GM12873 (cell line): ENCODE measurements at regions not wholly inside any gene's neighbourhood (a gene's known extent, or its start where the extent isn't known, plus 50 kb on each side); places are given as distances from the start of the nearest gene placed in this dataset.

Experiments
- CTCF ChIP-seq: IDR thresholded peaks from 2 replicates; pipeline ENCODE4 v1.5.1; 2012; ENCODE audit warnings: low read depth, mild to moderate bottlenecking, moderate library complexity, low read length, control low read depth; ENCODE audit not compliant: insufficient read depth; ENCODE audit errors: missing control alignments

GRCh38 chr7:46848944-46849343 is 733.0 kb downstream of the TNS3 start:
- no peak for TF ChIP-seq CTCF

- no peak for TF ChIP-seq CTCF
These were observed 733.6 kb downstream of the TNS3 start for GRCh38 chr7:46848311-46848710.

- TF ChIP-seq CTCF = no peak
These were observed 734.8 kb downstream of the TNS3 start for GRCh38 chr7:46847126-46847525.

- no peak for TF ChIP-seq CTCF
These were observed 737.4 kb downstream of the TNS3 start for GRCh38 chr7:46844486-46844885.

GRCh38 chr7:46841248-46841647 is 740.7 kb downstream of the TNS3 start:
- TF ChIP-seq CTCF = no peak

- no peak for TF ChIP-seq CTCF
These were observed 742.3 kb downstream of the TNS3 start for GRCh38 chr7:46839651-46840050.

GRCh38 chr7:46838463-46838862 is 743.4 kb downstream of the TNS3 start:
- TF ChIP-seq CTCF = no peak

- no peak for TF ChIP-seq CTCF
These were observed 746.4 kb downstream of the TNS3 start for GRCh38 chr7:46835556-46835955.
